HG03159 (cell line): ENCODE measurements at regions not wholly inside any gene's neighbourhood (a gene's known extent, or its start where the extent isn't known, plus 50 kb on each side); places are given as distances from the start of the nearest gene placed in this dataset.
"Not testable (repeated sequence)": the region's sequence is repeated elsewhere in the genome, so short reads cannot be mapped to it uniquely, and the experiment has no call there.

Experiments
- ATAC-seq: cut with Tn5 transposase; IDR thresholded peaks from one replicate; pipeline ENCODE4 v1.9.1; 2021; ENCODE audit warnings: mild to moderate bottlenecking, moderate library complexity; ENCODE audit not compliant: unreplicated experiment

GRCh38 chr1:60866226-60866900 lies 216.0 kb upstream of the NFIA start:
- ATAC-seq, result no peak

GRCh38 chr1:60865166-60865565 lies 217.2 kb upstream of the NFIA start:
- ATAC-seq, result no peak

GRCh38 chr1:60864722-60865121 lies 217.6 kb upstream of the NFIA start:
- ATAC-seq, result no peak

GRCh38 chr1:60863131-60863530 lies 219.2 kb upstream of the NFIA start:
- ATAC-seq, result no peak

DNA sequence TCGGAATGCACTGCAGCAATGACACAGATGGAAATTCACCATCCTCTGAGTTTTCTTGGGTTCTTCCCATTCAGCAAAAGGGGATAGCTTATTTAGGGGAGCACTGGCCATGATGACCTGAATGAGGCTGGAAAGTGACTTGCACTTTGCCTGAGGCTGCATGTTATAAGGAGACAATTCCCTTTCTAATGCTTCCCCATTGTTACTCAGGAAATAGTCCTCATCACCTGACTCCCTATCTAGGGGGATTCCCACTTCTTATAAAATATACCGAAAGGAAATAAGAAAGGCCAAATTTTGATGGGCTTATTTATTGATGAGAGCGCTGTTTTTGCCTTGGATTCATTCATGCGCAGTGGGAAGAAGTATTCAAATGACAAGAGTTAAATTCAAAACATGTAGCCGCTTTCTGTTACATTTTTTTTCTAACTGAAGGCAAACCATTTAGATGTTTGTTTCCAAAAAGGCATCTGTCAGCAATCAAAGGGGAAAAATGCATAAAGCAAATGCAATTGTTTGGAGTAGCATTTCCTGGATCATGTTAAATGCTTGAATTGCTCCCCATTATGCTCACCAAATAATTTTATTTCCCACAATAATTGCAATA lies 220.3 kb upstream of the NFIA start:
- ATAC-seq, result no peak

GRCh38 chr1:60859111-60859510 lies 223.2 kb upstream of the NFIA start:
- no peak for ATAC-seq

DNA sequence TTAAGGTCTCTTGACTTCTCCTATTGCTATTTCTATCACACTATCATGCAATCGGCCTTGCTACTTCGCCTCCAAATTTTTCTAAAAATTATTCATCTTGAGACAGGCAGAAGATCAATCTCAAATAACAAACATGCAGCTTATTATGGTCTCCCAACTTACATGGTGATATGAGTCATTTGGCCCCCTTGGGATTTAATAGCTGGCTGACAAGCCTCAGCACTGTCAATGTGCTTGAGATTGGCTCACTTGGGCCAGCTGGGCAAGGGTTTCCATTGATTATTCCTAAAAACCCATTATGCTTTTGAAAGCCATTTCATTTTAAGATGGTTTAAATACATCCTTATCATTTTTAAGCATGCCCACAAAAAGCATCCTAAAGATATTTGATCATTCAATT lies 224.5 kb upstream of the NFIA start:
- ATAC-seq, result no peak

- ATAC-seq, result no peak
Observed at GRCh38 chr1:60850084-60850483, 232.3 kb upstream of the NFIA start.

DNA sequence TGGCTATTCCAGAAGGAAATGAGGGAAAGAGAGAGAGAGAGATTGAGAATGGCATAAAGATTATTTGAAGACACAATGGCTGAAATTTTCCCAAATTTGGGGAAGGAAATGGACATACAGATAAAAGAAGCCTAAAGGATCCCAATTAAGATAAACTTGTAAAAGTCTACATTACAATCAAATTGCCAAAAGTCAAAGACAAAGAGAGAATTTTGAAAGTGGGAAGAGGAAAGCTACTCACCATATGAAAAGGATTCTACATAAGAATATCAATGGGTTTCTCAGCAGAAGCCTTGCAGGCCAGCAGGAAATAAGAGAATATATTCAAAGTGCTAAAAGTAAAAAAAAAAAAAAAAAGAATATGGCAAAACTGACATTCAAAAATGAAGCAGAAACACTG lies 233.0 kb upstream of the NFIA start:
- ATAC-seq, result no peak

DNA sequence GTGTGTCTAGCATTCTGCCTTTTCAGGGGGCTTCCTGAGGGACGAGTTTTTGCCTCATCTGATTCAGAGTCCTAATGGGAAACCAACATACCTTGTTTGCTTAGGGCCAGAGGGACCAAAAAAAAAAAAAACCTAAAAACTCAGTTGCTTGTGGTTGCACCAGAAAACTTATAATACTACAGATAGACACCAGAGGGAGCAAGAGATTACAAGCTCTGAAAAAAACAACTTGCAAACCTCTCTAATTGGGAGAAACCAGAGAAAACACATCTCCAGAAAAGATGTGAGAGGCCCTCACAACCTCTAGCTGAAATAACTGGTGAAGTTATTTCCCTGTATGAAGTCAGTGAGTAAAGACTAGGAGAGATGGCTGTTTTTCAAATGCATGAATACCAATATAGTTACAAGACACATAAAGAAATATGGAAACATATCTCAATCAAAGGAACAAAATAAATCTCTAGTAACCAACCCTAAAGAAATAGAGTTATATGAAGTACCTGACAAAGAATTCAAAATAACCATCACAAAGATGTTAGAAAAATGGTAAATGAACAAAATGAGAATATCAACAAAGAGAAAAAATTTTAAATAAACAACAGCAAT lies 233.7 kb upstream of the NFIA start:
- ATAC-seq, result no peak

GRCh38 chr1:60847855-60848582 lies 234.3 kb upstream of the NFIA start:
- no peak for ATAC-seq

DNA sequence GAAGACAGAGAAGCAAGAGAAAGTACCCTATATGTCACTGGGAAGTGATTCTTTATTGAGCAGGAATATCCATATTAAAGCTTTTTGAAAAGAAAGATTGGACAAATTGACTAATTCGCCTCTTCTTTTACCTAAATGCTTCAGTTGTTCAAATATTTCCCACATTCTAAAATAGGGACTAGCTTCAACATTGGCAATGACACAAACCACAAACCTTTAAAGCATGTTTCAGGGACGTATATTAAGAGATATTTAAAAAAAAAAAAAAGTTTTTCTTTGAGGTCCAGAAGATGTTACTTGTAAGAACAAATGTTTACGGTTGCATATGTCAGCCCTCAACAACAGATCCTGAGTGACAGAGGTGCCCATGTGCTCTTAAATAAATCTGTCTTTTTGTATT lies 235.0 kb upstream of the NFIA start:
- no peak for ATAC-seq

- ATAC-seq, result not testable (repeated sequence)
Observed at GRCh38 chr1:60845659-60846058, 236.7 kb upstream of the NFIA start.

GRCh38 chr1:60842304-60842703 lies 240.1 kb upstream of the NFIA start:
- ATAC-seq, result no peak

GRCh38 chr1:60841116-60842046 lies 241.0 kb upstream of the NFIA start:
- no peak for ATAC-seq

DNA sequence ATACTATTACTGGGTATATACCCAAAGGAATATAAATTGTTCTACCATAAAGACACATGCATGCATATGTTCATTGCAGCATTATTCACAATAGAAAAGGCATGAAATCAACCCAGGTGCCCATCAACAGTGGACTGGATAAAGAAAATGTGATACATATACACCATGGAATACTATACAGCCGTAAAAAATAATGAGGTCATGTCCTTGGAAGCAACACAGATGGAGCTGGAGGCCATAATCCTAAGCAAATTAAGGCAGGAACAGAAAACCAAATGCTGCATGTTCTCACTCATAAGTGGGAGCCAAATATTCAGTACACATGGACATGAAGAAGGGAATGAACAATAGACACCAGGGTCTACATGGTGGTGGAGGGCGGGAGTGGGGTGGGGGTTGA lies 241.9 kb upstream of the NFIA start:
- not testable (repeated sequence) for ATAC-seq

GRCh38 chr1:60835649-60836048 lies 246.7 kb upstream of the NFIA start:
- no peak for ATAC-seq

GRCh38 chr1:60833173-60833572 lies 249.2 kb upstream of the NFIA start:
- no peak for ATAC-seq

- ATAC-seq, result no peak
Observed at GRCh38 chr1:60832367-60832766, 250.0 kb upstream of the NFIA start.

- no peak for ATAC-seq
Observed at GRCh38 chr1:60831780-60832179, 250.6 kb upstream of the NFIA start.

GRCh38 chr1:60828944-60829343 lies 253.4 kb upstream of the NFIA start:
- no peak for ATAC-seq
